Caco-2 (cell line): ENCODE measurements at regions not wholly inside any gene's neighbourhood (a gene's known extent, or its start where the extent isn't known, plus 50 kb on each side); places are given as distances from the start of the nearest gene placed in this dataset.
A peak's percentile ranks its signal among the peaks of the same experiment; 100 is the strongest.

Source experiments
- BruUV-seq: library from RNA; stranded (reverse); fragments of 400-500 nt; replicated peaks from 2 replicates; lab custom pipeline; 2021; lab: Mats Ljungman, UMichigan
- CTCF ChIA-PET: fragments of 300-600 bp; sonication (Branson Sonifier 250); formaldehyde crosslinking; loops from one replicate; lab custom pipeline; 2022; ENCODE audit warnings: antibody characterized with exemption; lab: Charles Lee
- POLR2A ChIA-PET: fragments of 300-600 bp; sonication (Branson Sonifier 250); formaldehyde crosslinking; loops from one replicate; lab custom pipeline; 2022; ENCODE audit warnings: antibody characterized with exemption; lab: Charles Lee
- DNase-seq, 2 experiments: peaks; one replicate each; pipeline versions ENCODE4 v3.0.0 to v3.0.0-alpha.2; 2020 to 2022
- H3K27me3 ChIP-seq: replicated peaks from 2 replicates; pipeline ENCODE4 v1.6.0; 2011; ENCODE audit warnings: low read length; ENCODE audit not compliant: control insufficient read depth, insufficient read depth
- H3K36me3 ChIP-seq: 2 replicates; pipeline ENCODE4 v1.5.1; 2011; ENCODE audit warnings: low read length; ENCODE audit not compliant: control insufficient read depth, insufficient read depth
- H3K4me1 ChIP-seq: fragments of 250-450 bp; sonication (Bioruptor Pico); 2 replicates; pipeline ENCODE4 v1.5.1; 2020; ENCODE audit warnings: mild to moderate bottlenecking
- H3K4me3 ChIP-seq: 2 replicates; pipeline ENCODE4 v1.5.1; 2011; ENCODE audit warnings: low read depth, mild to moderate bottlenecking, control low read depth, low read length
- H3K9me3 ChIP-seq: fragments of 250-450 bp; sonication (Bioruptor Pico); 2 replicates; pipeline ENCODE4 v1.5.1; 2020; ENCODE audit warnings: mild to moderate bottlenecking, moderate library complexity
- H3K27ac Mint-ChIP-seq: one replicate; pipeline ENCODE4 v1.8.0; 2022; ENCODE audit warnings: mixed read lengths; ENCODE audit not compliant: unreplicated experiment
- H3K27me3 Mint-ChIP-seq: one replicate; pipeline ENCODE4 v1.8.0; 2022; ENCODE audit warnings: mixed read lengths; ENCODE audit not compliant: insufficient read depth, unreplicated experiment
- H3K36me3 Mint-ChIP-seq: one replicate; pipeline ENCODE4 v1.8.0; 2022; ENCODE audit warnings: mild to moderate bottlenecking, mixed read lengths; ENCODE audit not compliant: insufficient read depth, unreplicated experiment
- H3K4me1 Mint-ChIP-seq: one replicate; pipeline ENCODE4 v1.8.0; 2022; ENCODE audit warnings: low read depth, mixed read lengths; ENCODE audit not compliant: unreplicated experiment
- H3K4me3 Mint-ChIP-seq: one replicate; pipeline ENCODE4 v1.8.0; 2022; ENCODE audit warnings: mild to moderate bottlenecking, moderate library complexity, mixed read lengths; ENCODE audit not compliant: unreplicated experiment
- H3K9me3 Mint-ChIP-seq: one replicate; pipeline ENCODE4 v1.8.0; 2022; ENCODE audit warnings: mixed read lengths; ENCODE audit not compliant: unreplicated experiment
- CTCF ChIP-seq, 2 experiments: fragments of 200-600 bp in 1 of 2; IDR thresholded peaks; 1 replicate in 1 of 2; 2 replicates in 1 of 2; pipeline versions ENCODE4 v1.5.1 to v1.8.0; 2011 to 2022; ENCODE audit warnings: antibody characterized with exemption in 1 of 2, control low read depth in 1 of 2, inconsistent platforms in 1 of 2, low read depth in 1 of 2, low read length in 1 of 2, mild to moderate bottlenecking in 1 of 2, moderate library complexity in 1 of 2; ENCODE audit not compliant: insufficient read depth in 1 of 2, severe bottlenecking in 1 of 2, unreplicated experiment in 1 of 2
- intact Hi-C: fragments of 100-400 bp; cut with micrococcal nuclease; formaldehyde crosslinking; loops from one replicate; pipeline ENCODE4 v1.10.0; 2022; ENCODE audit not compliant: unreplicated experiment

- no TSS peak for BruUV-seq
- Mint-ChIP-seq H3K4me3 (no peak overlapping the region), H3K36me3 (no peaks in the 10 kb centered on the region), H3K27me3 (no peaks in the 10 kb centered on the region), H3K9me3 (no peaks in the 10 kb centered on the region), H3K27ac (no peak overlapping the region), H3K4me1 (peaks cover 6% of the 10 kb centered on the region)
- Histone ChIP-seq H3K27me3 (no peaks in the 10 kb centered on the region), H3K36me3 (no peaks in the 10 kb centered on the region), H3K9me3 (no peaks in the 10 kb centered on the region), H3K4me3 (no peak overlapping the region), H3K4me1 (peaks cover 16% of the 10 kb centered on the region)
- ChIA-PET POLR2A (no interaction called here), CTCF (no interaction called here)
- intact Hi-C loops, result no loop called here
- no peak for DNase-seq
- no peak for TF ChIP-seq CTCF (IDR thresholded peaks at IDR 0.05; ENCODE audit: insufficient read depth in 1 of 2, low read depth in 1 of 2, low read length in 1 of 2, severe bottlenecking in 1 of 2, unreplicated experiment in 1 of 2)
Measured at GRCh38 chr20:57111028-57111373, 155.4 kb downstream of the BMP7 start.

DNA sequence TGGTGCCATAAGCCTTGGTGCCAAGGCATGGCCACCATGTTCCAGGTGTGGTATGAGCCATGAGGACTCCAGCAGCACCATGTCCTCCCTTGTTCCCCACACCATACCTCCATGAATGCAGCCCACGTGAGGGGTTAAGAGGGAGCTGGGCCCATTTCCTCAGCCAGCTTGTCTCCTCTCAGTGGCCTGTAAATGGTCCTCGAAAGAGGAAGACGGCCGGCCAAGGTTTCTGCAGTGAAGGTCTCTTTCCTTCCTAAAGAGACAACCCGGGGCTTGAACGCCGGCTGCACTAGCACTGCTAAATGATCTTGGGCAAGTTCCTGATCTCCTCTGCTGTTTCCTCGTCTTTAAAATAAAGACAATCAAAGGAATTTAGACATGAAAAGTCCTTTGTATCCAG lies 154.0 kb downstream of the BMP7 start:
- no peak overlapping the region for H3K27ac Mint-ChIP-seq
- POLR2A ChIA-PET, result no interaction called here
- peaks cover 6% of the 10 kb centered on the region for H3K4me1 Mint-ChIP-seq
- H3K27me3 ChIP-seq, result no peaks in the 10 kb centered on the region
- BruUV-seq, result no TSS peak
- no peaks in the 10 kb centered on the region for H3K9me3 Mint-ChIP-seq
- H3K4me3 ChIP-seq, result no peak overlapping the region
- H3K27me3 Mint-ChIP-seq, result no peaks in the 10 kb centered on the region
- no peaks in the 10 kb centered on the region for H3K9me3 ChIP-seq
- peaks cover 16% of the 10 kb centered on the region for H3K4me1 ChIP-seq
- no peak for TF ChIP-seq CTCF (IDR thresholded peaks at IDR 0.05; ENCODE audit: insufficient read depth in 1 of 2, low read depth in 1 of 2, low read length in 1 of 2, severe bottlenecking in 1 of 2, unreplicated experiment in 1 of 2)
- DNase-seq, result no peak
- CTCF ChIA-PET, result interaction anchor here (1.0 kb wide), 1 partner anchor 220 kb away, joined by 3 read pairs; no protein-coding TSS in a partner anchor
- no peak overlapping the region for H3K4me3 Mint-ChIP-seq
- intact Hi-C loops, result no loop called here
- no peaks in the 10 kb centered on the region for H3K36me3 Mint-ChIP-seq
- no peaks in the 10 kb centered on the region for H3K36me3 ChIP-seq

DNA sequence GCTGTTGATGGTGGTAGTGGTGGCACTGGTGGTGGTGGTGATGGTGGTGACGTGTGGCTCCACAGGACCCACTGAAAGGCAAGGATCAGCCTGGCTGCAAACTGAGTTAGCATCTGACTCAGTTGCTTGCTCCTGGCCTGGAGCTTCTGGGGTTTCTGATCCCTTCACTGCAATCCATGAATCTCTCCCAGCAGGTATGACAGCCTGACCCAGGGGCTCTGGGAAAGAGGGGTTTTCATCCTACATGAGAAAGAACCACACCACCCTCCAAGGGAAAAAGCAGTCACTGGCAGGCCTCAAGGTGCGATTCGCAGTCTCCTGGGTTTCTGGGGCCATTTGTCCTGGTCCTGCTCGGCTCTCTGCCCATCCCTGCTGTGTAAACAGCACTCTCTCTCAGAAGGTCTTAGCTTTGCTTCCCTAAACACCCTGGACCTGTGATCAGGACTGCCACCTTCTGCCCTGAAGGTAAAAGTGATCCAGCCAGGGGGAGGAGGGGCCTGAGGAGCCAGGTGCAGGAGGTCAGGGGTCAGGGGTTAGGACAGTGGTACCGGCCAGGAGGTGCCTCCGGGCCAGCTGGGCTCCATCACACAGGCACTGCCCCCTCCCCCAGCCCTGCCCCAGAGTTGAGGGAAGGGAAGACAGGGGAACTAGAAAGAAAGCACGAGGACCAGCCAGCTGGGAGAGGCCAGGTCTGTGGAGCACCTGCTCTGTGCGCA lies 152.0 kb downstream of the BMP7 start:
- no TSS peak for BruUV-seq
- DNase-seq, result peak; percentile 60 to 83
- no peaks in the 10 kb centered on the region for H3K27me3 ChIP-seq
- CTCF ChIA-PET, result interaction anchor here (0.6 to 1.6 kb wide), 3 partner anchors 22 to 218 kb away, joined by 3 to 5 read pairs (median 4); no protein-coding TSS in a partner anchor
- H3K36me3 Mint-ChIP-seq, result no peaks in the 10 kb centered on the region
- intact Hi-C loops, result loop anchor here (1.0 kb wide), 1 partner anchor 22 kb away; no protein-coding TSS in a partner anchor
- no peaks in the 10 kb centered on the region for H3K27me3 Mint-ChIP-seq
- TF ChIP-seq CTCF (IDR thresholded peaks at IDR 0.05; ENCODE audit: insufficient read depth in 1 of 2, low read depth in 1 of 2, low read length in 1 of 2, severe bottlenecking in 1 of 2, unreplicated experiment in 1 of 2), result peak in 1 of 2 experiments; percentile 47
- H3K4me1 Mint-ChIP-seq, result no peaks in the 10 kb centered on the region
- no peaks in the 10 kb centered on the region for H3K9me3 Mint-ChIP-seq
- H3K27ac Mint-ChIP-seq, result no peak overlapping the region
- peaks cover 3% of the 10 kb centered on the region; the same call in 1 of the 2 replicates for H3K4me1 ChIP-seq
- POLR2A ChIA-PET, result no interaction called here
- H3K4me3 Mint-ChIP-seq, result no peak overlapping the region
- no peaks in the 10 kb centered on the region for H3K36me3 ChIP-seq
- peaks cover 3% of the 10 kb centered on the region; the same call in 1 of the 2 replicates for H3K9me3 ChIP-seq
- no peak overlapping the region for H3K4me3 ChIP-seq
